OCI-M1 (cell line): ENCODE measurements at regions not wholly inside any gene's neighbourhood (a gene's known extent, or its start where the extent isn't known, plus 50 kb on each side); places are given as distances from the start of the nearest gene placed in this dataset.
"Not testable (repeated sequence)": the region's sequence is repeated elsewhere in the genome, so short reads cannot be mapped to it uniquely, and the experiment has no call there.

ENCODE experiments used
- DNase-seq: peaks from one replicate; lab custom pipeline; 2025; lab: John Stamatoyannopoulos, UW

DNA sequence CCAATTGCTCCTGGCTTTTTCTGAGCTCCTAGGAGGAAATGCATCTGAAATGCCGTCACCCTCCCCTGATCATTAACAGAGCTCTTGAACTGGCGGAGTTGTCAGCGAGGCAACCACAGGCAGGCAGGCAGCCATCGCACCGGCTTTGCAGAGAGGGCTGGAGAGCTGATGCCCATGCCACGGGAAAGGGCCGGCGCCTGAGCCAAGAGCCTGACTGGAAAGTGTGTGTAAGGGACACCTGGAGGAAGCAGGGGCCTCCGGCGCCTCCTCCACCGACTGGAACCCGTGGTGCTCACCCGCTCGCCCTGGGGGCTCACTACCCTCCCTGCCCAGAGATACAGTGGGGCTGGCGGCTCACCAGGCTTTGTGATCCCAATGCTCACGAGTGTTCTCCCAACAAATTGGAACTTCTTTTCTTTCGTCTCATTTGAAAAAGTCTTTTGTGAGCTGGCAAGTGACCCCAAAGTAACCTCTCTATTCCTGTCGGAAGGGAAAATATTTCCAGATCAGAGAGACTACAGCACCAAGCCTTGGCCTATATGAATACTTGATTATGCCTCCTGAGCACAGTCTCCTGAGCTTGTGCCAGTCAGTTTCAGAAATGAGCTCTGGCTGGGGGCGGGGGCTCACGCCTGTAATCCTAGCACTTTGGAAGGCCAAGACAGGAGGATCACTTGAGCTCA is 97.7 kb upstream of the SLC25A33 start:
- DNase-seq, result no peak

DNA sequence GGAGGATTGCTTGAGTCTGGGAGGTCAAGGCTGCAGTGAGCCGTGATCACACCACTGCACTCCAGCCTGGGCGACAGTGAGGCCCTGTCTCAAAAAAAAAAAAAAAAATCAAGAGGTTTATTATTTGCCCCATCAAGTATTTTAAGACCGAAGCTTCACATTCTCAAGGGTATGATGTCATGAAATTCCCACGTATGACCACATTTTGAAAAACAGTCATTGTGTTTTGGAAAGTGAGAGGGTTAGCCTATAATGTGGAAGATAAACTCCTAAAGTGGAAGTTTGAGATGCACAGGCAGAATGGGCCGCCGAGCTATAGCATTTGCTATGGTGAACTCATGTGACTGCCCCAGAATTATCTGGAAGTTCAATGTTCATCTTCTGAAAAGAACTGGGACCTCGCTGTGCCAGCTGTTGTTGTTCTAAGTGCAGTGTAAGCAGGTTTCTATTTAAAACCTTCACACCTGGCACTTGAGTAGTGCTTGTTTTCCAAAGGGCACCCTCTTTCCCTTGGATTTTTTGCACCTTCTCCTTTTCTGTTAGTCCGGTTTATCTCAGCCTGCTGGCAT is 96.9 kb upstream of the SLC25A33 start:
- no peak for DNase-seq

DNA sequence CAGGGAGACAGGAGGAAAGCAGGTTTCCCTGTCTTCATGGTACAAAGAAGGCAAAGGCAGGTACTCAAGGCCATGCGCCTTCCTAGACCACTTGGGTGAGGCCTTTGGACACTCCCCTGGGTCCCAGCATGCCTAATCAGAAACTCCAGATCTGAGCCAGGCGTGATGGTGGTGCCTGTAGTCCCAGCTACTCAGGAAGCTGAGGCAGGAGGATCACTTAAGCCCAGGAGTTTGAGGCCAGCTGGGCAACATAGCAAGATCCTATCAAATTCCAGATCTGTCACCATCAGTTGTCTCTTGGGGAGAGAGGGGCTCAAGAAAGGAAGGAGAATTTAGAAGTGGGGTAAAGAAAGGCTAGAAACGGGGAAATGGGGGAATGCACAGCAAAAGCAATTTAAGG is 96.3 kb upstream of the SLC25A33 start:
- no peak for DNase-seq

DNA sequence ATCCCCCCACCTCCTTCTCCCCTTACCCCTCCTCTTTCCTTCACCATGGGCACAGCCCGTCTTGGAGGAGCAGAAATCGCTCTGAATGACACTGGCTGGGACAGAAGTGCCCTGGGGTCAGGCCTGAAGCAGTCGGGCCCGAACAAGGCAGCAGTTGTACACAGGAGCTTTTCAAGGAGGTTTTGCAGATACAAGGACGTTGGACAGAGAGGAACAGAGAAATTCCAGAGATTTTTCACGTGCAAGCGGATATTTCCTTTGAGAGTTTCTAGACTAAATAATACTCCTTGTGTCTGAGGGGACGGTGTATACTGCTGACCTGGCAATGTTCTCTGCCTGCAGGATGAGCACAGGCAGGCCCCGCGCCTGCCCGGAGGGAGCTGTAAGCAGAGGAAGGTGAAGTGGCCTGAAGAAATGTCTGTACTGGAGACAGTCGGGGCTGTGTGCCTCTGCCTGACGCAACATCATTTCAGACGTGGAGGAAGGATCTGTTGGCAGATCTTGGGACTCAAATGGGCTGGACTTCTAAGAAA is 95.3 kb upstream of the SLC25A33 start:
- no peak for DNase-seq

DNA sequence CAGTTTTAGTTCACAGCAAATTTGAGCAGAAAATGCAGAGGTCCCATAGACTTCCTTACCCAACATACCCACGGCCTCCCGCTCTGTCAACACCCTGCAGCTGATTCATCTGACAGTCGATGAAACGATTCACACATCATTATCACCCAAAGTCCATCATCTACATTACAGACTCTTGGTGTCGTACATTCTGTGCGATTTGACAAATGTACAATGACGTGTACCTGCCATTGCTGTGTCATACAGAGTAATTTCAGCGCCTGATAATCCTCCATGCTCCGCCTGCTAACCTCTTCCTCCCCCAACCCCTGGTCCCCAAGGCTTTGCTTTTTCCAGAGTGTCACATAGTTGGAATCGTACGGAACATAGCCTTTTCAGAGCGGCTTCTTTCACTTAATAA is 94.7 kb upstream of the SLC25A33 start:
- no peak for DNase-seq

DNA sequence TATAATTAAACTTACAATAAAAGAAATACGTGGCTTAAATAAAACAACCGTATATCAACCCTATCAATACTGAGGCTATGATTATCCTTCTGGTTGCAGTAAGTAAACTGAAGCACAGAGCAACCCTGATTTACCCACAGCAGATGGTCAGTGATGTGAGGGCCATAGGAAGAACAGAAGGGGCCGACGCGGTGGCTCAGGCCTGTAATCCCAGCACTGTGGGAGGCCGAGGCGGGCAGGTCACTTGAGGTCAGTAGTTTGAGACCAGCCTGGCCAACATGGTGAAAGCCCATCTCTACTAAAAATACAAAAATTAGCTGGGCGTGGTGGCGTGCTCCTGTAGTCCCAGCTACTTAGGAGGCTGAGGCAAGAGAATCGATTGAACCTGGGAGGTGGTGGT is 94.2 kb upstream of the SLC25A33 start:
- DNase-seq, result not testable (repeated sequence)

DNA sequence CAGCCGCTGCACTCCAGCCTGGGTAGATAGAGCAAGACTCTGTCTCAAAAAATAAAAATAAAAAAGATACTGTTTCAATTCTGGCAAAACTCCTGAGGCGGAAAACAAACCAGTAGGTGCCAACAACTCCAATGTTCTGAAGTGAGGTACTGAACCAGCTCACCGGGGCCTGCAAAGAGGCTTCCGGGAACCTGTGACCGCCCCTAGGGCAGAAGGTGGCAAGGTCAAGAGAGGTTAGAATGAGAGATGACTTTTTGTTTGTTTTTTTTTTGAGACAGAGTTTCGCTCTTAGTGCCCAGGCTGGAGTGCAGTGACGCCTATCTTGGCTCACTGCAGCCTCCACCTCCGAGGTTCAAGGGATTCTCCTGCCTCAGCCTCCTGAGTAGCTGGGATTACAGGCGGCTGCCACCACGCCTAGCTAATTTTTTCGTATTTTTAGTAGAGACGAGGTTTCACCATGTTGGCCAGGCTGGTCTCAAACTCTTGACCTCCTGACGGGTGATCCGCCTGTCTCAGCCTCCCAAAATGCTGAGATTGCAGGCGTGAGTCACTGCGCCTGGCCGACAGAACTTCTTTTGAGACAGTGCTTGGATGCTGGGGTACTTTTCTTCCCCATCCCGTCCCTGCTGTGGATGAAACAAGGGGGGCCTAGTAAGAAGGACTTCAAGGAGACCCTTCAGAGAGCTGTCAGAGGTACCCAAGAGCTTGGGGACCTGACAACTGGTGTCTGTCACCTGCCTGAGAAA is 91.9 kb upstream of the SLC25A33 start:
- no peak for DNase-seq

DNA sequence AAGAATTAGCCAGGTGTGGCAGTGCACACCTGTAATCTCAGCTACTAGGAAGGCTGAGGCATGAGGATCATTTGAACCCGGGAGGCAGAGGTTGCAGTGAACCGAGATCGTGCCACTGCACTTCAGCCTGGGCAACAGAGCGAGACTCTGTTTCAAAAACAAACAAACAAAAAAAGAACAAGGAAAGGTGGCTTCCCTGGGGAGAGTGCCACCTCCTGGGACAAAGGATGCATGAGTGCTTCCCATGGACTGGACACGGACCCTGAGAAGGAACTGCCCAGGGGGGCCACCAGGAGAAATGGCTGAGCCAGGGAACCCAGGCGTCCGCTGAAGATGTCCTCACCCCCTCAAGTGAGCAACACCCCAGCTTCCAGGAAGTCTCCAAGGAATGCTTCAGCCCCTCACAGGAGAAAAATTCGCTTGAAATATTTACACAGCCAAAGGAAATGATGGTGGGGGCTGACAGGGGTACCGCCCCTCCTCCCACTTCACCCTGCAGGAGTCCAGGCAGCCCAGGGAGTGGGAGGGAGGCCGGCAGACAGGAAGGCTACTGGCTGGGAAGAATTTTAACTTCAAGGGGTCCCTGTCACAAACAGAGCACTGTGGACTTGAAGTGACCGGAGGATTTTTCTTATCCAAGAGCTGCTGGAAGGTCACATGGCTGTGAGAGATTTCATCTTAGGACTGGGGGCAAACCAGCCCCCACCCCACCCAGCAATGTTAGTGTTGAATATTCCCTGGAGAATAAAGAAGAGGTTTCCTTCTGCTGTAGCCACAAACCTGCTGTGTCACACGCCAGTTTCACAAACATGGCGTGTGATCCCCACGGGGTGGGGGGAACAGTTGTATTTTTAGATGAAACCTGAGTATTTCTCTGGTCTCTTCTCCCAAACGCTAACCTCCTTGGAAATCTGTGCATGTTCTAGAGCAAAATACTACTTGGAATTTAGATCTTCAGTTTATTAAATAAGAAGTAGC is 90.8 kb upstream of the SLC25A33 start:
- DNase-seq, result no peak

DNA sequence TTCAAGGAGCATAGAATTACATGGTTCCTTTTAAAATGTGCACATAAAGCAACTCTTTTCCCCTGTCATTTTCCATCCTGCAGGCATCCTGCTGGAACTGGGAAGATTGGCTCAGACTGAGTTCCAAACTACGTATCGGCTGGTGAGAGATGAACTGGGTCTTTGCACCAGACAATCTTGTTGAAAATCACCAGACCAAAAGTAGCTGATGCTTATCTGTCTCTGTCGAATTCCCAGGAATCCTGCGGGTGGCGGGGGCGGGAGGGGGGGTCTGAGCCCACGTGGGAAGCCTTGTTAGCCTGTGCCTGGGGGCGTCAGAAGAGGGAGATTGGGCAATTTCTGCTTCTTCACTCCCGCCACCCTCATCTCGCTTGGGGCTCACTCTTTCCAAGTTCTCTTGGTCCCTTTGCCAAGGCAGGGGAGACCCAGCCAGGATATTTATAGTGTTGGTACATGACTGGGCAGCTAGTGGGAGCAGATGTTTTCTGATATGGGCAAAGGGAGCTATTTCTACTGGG is 90.1 kb upstream of the SLC25A33 start:
- no peak for DNase-seq

DNA sequence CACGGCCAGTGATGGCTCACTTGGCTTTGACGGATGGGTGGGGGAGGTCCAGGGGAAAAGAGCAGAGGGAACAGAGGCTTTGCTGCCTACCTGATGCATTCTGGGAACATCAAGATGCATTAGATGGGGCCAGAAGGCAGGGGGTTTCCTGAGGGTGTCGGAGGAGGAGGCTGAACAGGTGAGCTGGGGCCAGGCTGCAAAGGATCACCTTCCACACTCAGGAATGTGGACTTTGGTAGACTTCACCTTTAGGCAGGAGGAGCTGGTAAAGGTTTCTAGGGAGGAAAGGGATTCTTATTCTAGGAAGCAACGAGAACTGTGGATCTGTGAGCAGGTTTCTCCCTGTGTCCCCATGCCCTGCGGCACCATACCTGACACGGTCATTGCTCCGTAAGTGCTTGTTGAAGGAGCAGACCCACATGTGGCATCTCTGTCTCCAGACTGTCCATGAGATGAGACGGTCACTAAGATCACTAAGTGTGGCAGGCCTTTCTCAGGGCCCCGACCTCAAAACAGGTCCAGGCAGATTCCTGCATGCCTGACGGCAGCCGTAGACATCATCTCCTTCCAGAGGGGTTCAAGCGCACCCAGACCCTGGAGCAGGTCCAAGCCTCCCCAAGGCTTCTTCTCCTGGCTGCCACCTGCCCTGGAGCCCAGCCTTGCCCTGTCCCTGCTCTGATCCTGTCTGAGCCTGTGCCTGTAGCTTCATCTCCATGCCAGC is 89.1 kb upstream of the SLC25A33 start:
- no peak for DNase-seq

DNA sequence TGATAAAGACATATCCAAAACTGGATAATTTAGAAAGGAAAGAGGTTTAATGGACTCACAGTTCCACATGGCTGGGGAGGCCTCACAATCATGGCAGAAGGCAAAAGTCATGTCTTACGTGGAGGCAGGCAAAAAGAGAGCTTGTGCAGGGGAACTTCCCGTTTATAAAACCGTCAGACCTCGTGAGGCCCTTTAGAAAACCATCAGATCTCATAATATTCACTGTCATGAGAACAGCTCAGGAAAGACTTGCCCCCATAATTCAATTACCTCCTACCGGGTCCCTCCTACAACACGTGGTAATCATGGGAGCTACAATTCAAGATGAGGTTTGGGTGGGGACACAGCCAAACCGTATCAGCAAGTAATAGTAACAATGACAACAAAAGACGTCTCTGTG is 88.2 kb upstream of the SLC25A33 start:
- no peak for DNase-seq

DNA sequence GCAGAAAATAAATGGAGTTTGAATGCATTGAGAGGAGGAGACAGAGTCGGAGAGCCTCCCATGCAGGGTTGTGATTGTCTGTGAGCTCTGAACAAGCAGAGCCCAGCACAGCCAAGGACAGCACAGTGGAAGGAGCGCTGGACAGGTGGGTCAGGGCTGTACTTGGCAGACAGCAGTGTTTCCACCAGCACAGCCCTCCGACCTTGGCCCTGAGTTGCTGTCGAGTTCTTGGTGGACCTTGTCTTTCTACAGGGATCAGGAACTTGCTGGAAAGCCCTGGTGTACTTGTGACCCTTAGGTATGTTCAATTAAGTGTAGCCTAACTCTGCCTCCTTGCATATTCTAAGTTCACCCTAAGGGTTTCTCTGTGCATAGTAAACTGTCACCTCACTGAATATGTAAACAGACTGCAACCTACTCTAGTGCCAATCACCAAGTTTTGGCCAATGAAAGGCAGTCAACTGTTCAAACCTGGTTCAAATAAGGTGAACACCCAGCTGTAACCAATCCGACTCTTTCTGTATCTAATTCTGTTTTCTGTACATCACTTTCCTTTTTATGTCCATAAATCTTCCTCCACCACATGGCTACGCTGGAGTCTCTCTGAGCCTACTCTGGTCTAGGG is 86.6 kb upstream of the SLC25A33 start:
- no peak for DNase-seq

DNA sequence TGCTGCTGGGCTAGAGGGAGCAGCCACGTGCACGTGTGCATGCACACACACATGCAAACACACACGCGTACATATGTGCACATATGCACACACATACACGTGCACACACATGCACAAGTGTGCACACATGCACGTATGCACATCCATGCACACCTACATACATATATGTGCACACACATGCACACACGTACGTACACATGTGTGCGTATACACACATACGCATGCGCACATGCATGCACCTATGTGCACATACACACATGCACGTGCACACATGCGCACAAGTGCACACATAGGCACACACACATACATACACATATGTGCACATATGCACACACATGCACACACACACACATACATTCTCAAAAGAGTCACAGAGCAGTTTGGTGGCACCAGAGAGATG is 85.9 kb upstream of the SLC25A33 start:
- DNase-seq, result no peak

DNA sequence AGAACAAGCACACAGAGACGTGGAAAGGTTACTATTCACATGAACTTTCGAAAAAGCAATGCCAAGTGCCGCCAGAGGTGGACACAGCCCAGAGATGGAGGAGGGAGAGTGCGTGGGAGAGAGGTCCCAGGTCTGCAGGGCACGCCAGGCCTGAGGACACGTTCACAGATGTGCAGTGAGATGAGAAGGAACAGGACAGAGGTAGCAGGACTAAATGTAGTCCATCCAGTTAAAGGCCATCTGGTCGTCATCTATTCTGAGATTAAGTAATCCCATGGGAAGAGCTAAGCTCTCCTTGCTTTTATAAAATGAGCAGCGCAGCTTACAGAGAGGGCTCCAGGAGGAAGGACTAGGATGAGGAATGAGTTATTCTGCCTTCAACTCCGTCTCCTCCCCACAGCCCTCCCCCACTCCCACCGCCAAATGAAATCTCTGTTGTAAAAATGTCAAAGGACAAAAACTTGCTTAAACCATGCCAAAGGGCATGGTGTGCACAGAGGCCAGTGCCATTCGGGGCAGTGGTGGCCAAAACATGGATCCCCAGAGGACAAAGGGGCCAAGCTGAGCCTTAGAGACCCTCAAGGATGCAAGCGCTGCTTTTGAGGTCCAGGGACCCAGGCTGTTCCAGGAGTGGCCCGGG is 85.4 kb upstream of the SLC25A33 start:
- DNase-seq, result no peak

DNA sequence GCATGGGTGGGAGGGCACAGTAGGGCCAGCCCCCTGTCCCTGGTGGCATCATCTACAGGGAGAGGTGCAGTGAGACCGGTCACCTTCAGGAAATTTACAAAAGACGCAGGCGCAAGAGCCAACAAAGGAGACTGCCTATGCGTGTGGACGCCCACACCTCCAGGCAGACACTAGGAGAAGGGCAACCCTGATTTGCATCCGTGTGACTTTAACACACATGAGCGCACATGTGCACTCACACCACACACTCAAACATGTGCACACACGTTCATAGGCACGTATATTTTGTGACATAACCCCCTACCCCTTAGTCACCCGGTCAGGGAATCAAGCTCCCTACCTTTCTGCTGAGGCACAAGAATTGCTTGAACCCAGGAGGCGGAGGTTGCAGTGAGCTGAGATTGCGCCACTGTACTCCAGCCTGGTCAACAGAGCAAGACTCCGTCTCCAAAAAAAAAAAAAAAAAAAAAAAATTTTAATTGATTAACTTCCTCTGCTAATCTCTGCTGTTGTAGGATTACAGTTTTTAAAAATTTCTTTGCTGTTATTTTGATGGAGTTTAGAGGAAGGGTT is 84.7 kb upstream of the SLC25A33 start:
- no peak for DNase-seq

DNA sequence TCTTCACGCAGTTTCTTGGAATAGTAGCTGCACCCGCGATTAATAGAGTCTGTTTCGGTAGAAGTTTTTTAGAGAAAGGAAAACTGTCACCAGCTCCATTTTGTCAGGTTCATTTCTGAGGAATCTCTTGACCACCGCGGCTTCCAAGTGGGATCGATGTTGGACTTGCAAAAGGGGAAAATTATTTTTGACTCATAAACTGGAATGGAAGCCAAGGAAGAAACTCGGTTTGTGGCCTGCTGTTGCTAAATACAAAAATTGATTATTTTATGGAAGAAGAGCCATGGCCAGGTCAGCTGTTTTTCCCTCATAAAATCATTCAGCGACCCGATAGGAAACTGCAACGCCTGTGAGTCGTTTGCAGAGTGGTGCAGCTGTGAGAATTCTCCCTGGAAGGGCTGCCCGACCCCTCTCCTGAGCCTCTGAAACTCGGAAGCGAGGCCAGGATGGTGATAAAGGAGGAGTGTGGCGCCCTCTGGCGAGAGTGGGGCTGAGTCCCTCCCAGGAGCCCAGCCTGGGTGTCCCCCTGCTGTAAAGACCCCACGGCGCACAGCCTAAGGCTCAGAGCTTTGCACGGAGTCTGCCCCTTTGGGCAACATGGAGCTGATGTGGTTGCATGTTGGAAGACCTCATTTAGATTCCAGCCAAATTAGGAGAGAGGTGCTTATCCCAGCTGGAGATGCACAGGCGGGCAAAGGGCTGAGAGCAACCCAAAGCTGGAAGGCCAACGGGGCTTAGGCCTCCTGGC is 83.6 kb upstream of the SLC25A33 start:
- peak; percentile 39 for DNase-seq

DNA sequence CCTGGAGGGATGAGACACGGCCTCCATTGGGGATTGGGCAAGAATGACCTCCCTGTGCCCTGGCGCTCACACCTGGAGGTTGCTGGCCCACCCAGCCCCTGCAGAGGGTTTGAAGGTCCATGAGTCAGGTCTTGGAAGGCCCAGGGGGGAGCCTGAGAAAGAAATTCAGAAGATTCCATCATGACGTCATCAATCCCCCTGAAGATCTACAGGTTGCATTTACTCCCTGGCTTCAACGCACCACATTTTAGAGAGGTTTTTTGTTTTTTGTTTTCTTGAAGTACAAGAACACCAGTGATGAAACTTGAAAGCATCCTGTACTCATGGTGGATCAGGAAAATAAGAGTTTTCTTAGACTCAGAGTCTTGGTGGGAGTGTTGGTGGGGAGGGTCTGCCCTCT is 82.4 kb upstream of the SLC25A33 start:
- DNase-seq, result no peak

DNA sequence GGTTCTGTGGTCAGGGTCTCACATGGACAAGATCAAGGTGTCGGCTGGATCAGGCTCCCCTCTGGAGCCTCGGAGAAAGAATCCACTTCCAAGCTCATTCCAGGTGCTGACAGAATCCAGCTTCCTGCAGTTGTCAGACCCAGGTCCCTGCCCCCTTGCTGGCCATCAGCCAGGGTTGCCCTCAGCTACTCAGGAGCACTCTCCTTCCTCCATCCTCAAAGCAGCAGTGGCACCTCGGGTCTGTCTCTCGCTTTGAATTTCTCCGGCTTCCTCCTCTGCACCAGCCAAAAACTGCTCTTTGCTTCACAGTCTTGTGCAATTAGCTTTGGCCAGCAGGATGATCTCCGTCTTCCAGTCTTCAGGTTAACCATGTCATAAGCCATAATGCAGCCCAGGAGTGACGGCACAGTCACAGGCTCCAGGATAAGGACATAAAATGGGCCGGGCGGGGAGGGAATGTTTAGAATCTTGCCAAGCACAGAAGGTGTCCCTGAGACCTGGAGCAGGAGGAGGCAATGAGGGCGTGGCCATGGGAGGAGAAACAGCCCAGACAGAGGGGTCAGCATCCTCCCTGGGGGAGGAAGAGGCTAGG is 79.4 kb upstream of the SLC25A33 start:
- no peak for DNase-seq

DNA sequence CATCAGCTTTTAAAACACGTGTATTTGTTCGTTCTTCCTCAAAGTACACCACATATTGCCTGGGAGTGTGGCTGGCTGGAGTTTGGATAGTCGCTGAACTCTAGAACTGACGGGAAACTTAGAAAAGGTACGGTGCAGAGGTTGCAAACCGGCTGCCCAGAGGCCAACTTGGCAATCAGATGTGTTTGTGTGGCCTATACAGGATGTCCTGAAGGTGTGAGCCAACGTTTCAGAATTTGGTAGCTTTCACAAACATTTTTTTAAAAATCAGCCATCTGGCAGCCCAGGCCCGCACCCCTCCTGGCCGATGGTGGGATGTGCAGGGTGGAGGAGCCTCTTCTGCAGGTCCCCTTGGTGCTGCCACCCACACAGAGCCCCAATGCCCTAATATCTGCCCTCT is 73.6 kb upstream of the SLC25A33 start:
- no peak for DNase-seq
